Neuron (in vitro differentiated cells): ENCODE measurements at regions not wholly inside any gene's neighbourhood (a gene's known extent, or its start where the extent isn't known, plus 50 kb on each side); places are given as distances from the start of the nearest gene placed in this dataset.

Experiments used
- H2AFZ ChIP-seq: one replicate; pipeline ENCODE4 v1.6.1; 2013; ENCODE audit warnings: low read depth, mild to moderate bottlenecking, inconsistent platforms, low read length, moderate library complexity
- H3K27me3 ChIP-seq: one replicate; pipeline ENCODE4 v1.6.1; 2013; ENCODE audit warnings: low read length; ENCODE audit not compliant: insufficient read depth
- H3K36me3 ChIP-seq: one replicate; pipeline ENCODE4 v1.6.1; 2013; ENCODE audit warnings: low read length; ENCODE audit not compliant: insufficient read depth
- H3K4me1 ChIP-seq: one replicate; pipeline ENCODE4 v1.6.1; 2013; ENCODE audit warnings: low read length; ENCODE audit not compliant: insufficient read depth
- H3K4me3 ChIP-seq: 2 replicates; pipeline ENCODE4 v1.5.1; 2013; ENCODE audit warnings: mild to moderate bottlenecking, low read length, moderate library complexity
- H3K9me3 ChIP-seq: one replicate; pipeline ENCODE4 v1.6.1; 2013; ENCODE audit warnings: low read length

DNA sequence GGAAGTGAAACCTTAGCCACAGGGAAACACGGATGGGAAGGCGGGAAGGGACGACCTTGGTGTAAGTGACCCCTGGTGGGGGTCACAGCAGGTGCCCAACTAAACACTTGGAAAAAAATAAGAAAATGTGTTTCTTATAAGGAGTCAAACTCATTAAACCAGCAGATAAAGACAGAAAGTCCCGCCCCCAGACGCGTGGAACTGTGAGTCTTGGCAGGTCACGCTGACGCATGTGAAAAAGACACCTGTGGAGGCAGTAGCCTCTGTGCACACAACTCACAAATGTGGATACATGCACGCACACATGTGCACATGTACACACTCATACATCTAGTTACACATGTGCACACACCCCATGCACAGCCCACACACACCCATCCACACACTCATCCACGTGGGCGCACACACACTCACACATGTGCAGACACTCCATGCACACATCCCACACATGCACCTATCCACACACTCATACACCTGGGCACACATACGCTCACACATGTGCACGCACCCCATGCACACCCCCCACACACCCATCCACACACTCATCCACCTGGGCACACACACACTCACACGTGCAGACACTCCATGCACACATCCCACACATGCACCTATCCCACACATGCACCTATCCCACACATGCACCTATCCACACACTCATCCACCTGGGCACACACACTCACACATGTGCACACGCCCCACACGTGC, 432.4 kb downstream of the SOX9 start:
- Histone ChIP-seq H2AFZ (no peak overlapping the region), H3K9me3 (no peaks in the 10 kb centered on the region), H3K4me1 (no peaks in the 10 kb centered on the region), H3K36me3 (no peaks in the 10 kb centered on the region), H3K27me3 (no peaks in the 10 kb centered on the region), H3K4me3 (no peak overlapping the region)

DNA sequence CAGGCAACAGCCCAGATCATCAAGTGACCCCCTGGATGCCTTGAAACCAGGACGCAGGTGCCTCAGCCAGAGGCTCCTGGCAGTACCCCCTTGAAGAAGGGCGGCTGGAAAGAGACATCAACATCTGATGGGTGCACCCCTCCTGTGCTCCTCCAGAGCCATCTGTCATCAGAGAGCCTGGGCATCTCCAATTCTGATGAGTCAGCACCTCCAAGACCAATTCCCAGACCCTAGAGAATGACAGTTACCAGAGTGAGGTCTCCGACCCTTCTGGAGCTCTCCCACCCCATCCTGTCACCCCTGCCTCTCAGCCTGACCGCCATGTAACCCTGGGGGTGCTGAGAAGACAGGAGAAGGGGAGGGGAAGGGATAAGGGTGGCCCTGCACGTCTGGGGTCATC, 433.7 kb downstream of the SOX9 start:
- no peak overlapping the region for H3K4me3 ChIP-seq
- no peaks in the 10 kb centered on the region for H3K27me3 ChIP-seq

DNA sequence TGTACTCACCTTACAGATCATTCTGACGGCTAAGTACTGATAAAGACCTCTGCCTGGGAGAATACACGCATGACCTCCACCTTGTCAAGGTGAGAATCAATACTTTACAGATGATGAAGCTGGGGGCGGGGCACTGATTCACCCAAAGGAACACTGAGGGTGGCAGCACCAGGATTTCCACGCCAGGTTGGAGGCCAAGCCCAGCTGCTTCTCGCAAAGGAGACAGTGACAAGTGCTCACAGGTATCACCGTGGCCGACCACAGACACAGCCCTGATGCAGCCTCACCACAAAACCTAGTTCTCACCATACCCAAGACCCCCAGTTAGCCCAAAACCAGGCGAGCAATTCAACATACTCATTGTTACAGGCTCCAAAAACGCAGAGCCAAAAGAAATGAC, 434.2 kb downstream of the SOX9 start:
- H2AFZ ChIP-seq = no peak overlapping the region
- H3K4me3 ChIP-seq = no peak overlapping the region
- H3K9me3 ChIP-seq = no peaks in the 10 kb centered on the region
- H3K4me1 ChIP-seq = no peaks in the 10 kb centered on the region
- H3K36me3 ChIP-seq = no peaks in the 10 kb centered on the region
- no peaks in the 10 kb centered on the region for H3K27me3 ChIP-seq

More for the DNA sequence above, 433.7 kb downstream of the SOX9 start:
- H3K36me3 ChIP-seq = no peaks in the 10 kb centered on the region
- H3K4me1 ChIP-seq = no peaks in the 10 kb centered on the region
- no peak overlapping the region for H2AFZ ChIP-seq
- no peaks in the 10 kb centered on the region for H3K9me3 ChIP-seq

DNA sequence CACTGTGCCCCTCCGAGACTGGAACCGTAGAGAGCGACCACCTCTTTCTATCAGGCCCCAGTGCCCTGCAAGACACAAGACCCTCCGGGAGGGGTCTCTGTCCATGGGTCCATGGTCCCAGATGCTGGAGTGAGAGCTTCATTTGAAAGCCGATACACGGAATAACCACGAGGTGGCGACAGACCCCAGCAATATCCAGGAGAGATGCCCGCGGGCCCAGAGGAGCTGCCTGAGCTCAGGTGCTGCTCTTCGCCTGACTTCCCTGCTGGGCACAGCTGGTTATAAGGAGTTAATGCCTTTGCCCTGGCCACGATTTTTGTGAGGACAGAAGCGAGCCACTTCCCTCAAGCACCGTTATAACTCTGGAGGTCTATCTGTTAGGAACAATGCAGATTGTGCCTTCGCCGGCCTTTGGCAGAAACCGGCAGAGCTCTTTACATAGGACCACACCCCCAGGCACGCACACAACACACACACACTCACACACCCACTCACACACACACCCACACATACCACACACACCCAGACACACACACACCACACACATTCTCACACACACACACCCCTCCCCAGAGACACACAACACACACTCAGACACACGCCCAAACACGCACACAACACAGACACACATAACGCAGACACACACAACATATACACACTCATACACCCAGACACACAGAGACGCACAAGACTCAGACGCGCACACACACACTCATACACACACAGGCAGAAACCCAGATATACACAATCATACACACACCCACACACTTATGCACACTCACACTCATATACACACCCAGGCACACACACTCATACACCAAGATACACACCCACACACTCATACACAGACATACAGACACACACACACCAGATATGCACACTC, 436.4 kb downstream of the SOX9 start:
- no peaks in the 10 kb centered on the region for H3K36me3 ChIP-seq

DNA sequence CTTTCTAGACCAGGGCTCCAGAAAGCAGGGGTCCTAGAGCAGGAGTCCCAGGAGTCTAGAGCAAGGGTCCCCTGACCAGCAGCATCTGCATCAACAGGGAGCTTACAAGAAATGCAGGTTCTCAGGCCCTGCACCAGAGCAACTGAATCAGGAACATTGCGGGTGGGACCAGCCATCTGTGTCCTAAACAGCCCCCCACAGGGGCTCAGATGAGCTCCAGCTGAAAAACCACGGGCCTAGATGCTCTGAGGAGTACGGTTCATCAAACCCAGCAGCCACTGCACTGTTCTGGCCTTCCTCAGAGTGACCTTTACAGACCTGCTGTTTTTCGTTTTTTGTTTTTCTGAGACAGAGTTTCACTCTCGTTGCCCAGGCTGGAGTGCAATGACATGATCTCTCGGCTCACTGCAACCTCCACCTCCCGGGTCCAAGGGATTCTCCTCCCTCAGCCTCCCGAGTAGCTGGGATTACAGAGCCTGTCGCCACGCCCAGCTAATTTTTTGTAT, 438.2 kb downstream of the SOX9 start:
- H3K4me3 ChIP-seq = no peak overlapping the region
- no peaks in the 10 kb centered on the region for H3K9me3 ChIP-seq
- no peaks in the 10 kb centered on the region for H3K27me3 ChIP-seq
- no peaks in the 10 kb centered on the region for H3K4me1 ChIP-seq
- H3K36me3 ChIP-seq = no peaks in the 10 kb centered on the region
- no peak overlapping the region for H2AFZ ChIP-seq

More for the DNA sequence above, 436.4 kb downstream of the SOX9 start:
- Histone ChIP-seq H3K9me3 (no peaks in the 10 kb centered on the region), H3K4me3 (no peak overlapping the region), H3K4me1 (no peaks in the 10 kb centered on the region), H3K27me3 (no peaks in the 10 kb centered on the region), H2AFZ (no peak overlapping the region)

DNA sequence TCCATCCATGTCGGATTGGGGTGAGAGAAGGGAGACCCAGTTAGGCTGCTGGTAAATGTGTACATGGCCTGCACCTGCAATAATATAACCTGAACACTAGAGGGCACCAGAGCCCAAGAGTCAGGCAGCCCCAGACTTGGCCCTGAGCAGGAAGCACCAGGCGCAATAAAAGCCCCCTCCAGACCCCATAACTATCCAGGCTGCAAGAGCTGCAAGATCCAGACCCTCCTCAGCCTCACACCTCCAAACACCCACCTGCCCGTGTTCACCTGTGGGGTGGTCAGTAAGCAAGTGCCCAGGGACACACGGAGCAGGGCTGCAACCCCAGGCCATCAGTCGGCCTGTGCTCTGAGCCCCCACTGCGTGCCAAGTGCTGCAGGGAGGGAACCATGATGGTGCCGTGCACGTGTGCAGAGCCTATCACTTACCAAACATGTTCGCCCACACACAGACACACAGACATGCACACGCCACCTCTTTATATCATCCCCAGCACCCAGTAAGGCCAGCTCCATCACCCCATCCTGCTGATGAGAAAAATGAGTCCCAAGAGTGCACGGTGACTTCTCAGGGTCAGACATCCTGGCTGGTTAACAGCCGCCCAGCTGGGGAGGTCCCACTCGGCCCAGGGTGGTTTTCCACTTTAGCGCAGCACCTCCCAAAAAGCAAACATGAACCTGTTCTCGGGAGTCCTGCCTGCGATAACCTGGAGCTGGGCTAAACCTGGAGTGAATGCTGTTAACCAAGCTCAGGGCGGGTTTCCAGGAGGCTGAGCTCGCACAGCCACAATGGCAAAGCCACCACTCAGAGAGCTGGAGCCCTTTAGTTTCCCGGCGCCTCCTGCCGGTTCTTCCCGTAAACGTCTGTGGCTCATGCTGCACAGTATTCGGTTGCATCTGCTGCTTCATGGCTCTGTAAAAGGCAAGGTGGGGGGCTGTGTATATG, 439.8 kb downstream of the SOX9 start:
- Histone ChIP-seq H2AFZ (no peak overlapping the region), H3K9me3 (no peaks in the 10 kb centered on the region), H3K36me3 (no peaks in the 10 kb centered on the region), H3K4me3 (no peak overlapping the region), H3K4me1 (no peaks in the 10 kb centered on the region), H3K27me3 (no peaks in the 10 kb centered on the region)

DNA sequence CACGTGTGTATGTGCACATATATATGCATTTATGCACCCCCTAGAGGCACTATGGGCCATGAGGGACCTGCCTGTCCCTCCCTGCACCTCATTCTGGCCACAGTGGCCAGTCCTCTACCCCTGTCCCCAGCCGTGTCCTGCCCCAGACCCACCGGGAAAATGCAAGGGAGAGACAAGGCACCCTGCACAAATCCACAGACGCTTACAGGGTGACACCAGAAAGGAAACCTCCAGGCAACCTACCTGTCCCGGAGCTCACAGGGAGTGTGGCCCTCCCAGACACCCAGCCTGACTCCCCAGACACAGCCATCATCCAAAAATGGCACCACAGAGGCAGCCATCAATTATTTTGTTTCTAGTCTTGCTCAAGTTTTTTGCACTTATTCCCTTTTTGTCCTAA, 440.4 kb downstream of the SOX9 start:
- Histone ChIP-seq H3K4me3 (no peak overlapping the region), H3K27me3 (no peaks in the 10 kb centered on the region), H3K4me1 (no peaks in the 10 kb centered on the region), H3K36me3 (no peaks in the 10 kb centered on the region), H3K9me3 (no peaks in the 10 kb centered on the region), H2AFZ (no peak overlapping the region)

DNA sequence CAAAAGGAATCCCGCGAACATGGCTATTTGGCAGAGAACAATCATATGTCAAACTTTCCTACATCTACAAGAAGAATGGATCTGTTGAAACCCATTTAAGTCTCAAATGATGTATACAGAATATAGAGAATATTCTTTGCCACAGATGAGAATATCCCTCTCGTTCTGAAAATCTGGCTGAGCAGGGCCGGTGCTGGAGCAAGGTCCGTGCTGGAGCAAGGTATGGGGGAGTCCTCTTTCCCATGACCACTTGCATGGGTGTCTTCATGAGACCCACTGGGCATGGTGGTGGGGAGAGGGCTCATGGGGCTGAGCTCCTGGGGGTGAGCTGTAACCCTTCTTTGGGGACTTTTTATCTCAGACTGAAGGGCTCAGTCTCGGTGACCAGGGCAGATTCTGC, 440.9 kb downstream of the SOX9 start:
- no peaks in the 10 kb centered on the region for H3K9me3 ChIP-seq
- no peak overlapping the region for H2AFZ ChIP-seq
- H3K4me1 ChIP-seq = no peaks in the 10 kb centered on the region
- H3K27me3 ChIP-seq = no peaks in the 10 kb centered on the region
- no peaks in the 10 kb centered on the region for H3K36me3 ChIP-seq
- H3K4me3 ChIP-seq = no peak overlapping the region

DNA sequence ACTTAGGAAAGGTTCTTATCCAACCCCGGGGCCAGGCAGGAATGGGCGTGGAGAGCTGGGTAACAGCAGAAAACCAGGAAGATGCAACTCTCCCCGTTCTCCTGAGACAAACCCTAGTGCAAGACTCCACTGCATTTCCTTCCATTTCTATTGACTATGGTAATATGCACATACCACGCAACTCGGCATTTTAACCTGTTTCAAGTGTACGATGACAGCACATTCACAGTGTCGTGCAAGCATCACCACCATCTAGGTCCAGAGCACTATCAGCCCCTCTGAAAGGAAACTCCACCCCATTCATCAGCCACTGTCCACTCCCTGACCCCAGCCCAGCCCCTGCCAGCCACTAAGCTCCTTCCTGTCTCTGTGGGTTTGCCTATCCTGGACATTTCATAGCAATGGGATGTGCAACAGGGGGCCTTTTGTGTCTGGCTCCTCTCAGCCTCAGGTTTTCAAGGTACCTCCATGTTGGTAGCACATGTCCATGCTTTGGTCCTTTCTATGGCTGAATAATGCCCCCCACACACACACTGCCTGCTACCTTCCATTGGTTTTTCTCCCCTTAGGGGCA, 441.9 kb downstream of the SOX9 start:
- Histone ChIP-seq H3K36me3 (no peaks in the 10 kb centered on the region), H3K4me3 (no peak overlapping the region), H2AFZ (no peak overlapping the region), H3K27me3 (no peaks in the 10 kb centered on the region), H3K9me3 (no peaks in the 10 kb centered on the region), H3K4me1 (no peaks in the 10 kb centered on the region)

DNA sequence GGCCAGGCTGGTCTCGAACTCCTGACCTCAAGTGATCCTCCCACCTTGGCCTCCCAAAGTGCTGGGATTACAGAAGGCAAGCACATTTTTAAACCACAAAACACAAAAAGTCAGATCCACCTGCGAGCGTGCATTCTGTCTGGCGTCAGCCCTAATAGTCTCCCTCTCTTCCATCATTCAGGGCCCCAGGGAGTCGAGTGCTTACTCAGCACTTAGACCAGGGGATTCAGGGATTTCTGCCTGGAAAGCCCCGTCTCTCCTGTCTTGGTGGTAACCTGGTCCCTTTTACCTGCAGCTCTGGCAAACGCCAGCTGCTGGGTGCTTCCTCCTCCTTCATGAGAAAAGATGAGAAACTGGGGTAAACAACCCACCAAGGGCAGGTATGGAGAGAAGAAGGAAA, 443.1 kb downstream of the SOX9 start:
- Histone ChIP-seq H3K36me3 (no peaks in the 10 kb centered on the region), H3K4me3 (no peak overlapping the region), H3K4me1 (peaks cover under 1% of the 10 kb centered on the region), H3K9me3 (no peaks in the 10 kb centered on the region), H2AFZ (no peak overlapping the region), H3K27me3 (no peaks in the 10 kb centered on the region)

DNA sequence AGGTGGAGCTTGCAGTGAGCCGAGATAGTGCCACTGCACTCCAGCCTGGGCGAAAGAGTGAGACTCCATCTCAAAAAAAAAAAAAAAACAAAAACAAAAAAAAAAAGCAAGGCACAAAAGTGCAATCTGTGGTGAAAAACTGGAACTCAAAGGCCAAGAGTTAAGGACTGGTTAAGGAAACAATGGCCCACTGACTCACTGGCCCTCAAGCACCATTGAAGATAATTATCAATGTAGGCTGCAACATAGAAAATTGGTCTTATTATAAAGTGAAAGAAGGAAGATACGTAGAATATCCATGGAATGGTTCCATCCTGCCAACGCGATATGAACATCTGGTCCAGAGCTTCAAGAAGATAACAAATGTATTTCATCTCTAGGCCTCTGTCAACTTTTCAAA, 444.2 kb downstream of the SOX9 start:
- Histone ChIP-seq H3K27me3 (no peaks in the 10 kb centered on the region), H3K9me3 (no peaks in the 10 kb centered on the region), H2AFZ (no peak overlapping the region), H3K4me1 (peaks cover 3% of the 10 kb centered on the region), H3K4me3 (no peak overlapping the region), H3K36me3 (no peaks in the 10 kb centered on the region)

DNA sequence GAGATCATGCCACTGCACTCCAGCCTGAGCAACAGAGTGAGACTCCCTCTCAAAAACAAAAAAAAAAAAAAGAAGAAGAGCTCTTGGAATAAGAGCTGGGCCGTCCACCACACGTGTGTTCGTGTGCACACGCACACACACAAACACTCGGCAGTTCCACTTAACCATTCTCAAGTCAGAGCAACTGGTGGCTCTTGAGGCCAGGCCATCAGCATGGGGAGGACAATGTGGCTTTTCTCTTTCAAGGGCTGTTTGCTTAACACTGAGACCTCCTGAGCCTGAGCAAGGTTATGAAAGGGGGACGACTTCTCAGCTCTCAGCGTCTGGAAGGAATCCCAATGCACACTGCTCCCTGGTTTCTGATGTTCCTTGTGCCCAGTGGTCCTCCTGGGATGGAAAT, 444.9 kb downstream of the SOX9 start:
- no peaks in the 10 kb centered on the region for H3K36me3 ChIP-seq
- H3K27me3 ChIP-seq = no peaks in the 10 kb centered on the region
- H3K4me1 ChIP-seq = peaks cover 3% of the 10 kb centered on the region
- H3K9me3 ChIP-seq = no peaks in the 10 kb centered on the region
- no peak overlapping the region for H3K4me3 ChIP-seq
- no peak overlapping the region for H2AFZ ChIP-seq
